Stimulated activated CD4-positive, alpha-beta T cell treated with anti-CD3 and anti-CD28 coated beads, Interleukin-4, amount 100 ng/mL, for 1 hour (primary cell): ENCODE measurements at regions not wholly inside any gene's neighbourhood (a gene's known extent, or its start where the extent isn't known, plus 50 kb on each side); places are given as distances from the start of the nearest gene placed in this dataset.
A peak's percentile ranks its signal among the peaks of the same experiment; 100 is the strongest.
"Not testable (repeated sequence)": the region's sequence is repeated elsewhere in the genome, so short reads cannot be mapped to it uniquely, and the experiment has no call there.

Experiments
- DNase-seq: peaks from one replicate; pipeline ENCODE4 v3.0.0-alpha.2; 2020

DNA sequence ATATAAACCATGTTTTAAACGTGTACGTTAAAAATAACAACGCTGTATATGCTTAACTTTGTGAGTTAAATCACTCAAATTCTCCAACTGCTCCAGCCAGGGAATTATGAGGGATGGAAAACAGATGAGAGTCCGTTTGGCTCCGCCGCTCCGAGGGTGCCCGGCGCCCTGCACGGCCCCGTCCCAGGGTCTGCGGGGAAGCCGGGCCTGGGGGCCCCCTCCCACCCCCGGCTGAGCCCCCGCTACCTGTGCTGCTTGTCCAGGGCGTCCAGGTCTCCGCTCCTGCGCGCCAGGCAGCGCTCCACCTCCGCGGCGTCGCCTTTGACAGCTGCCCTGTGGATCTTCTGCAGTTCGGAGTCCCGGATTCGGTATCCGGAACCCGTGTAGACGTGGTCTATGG is 415.5 kb downstream of the FOXD4L4 start:
- not testable (repeated sequence) for DNase-seq

DNA sequence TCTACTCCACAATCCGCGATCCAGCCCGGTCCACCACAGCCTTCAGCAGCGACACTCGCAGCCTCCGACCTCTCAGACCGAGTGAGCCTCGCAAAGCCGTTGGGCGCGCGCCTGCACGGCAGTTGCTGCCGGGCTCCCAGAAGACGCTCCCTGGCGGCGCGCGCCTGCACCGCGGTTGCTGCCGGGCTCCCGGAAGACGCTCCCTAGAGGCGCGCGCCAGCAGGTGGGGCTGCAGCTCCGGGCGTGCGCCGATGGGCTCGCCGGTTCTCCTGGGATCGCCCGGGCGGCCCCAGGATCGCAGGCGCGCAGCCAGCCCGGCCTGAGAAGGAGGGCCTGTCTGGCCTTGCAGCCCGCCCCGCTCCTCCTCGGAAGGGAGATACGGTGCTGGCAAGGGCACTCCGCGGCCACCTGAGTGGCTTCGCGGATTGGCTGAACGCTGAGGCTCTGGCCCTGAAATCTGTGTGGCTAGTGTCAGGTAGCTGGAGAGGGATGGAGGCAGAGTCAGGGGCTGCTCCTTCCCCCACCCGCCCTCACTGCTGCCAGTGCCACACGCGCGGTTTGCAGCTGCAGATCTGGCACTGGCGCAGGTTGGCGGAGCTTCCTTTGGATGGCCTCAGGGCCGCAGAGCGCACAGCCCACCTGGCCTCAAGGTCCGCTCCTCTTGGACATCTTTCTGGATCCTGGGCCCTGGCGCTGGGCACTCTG is 416.2 kb downstream of the FOXD4L4 start:
- DNase-seq, result peak; percentile 53

DNA sequence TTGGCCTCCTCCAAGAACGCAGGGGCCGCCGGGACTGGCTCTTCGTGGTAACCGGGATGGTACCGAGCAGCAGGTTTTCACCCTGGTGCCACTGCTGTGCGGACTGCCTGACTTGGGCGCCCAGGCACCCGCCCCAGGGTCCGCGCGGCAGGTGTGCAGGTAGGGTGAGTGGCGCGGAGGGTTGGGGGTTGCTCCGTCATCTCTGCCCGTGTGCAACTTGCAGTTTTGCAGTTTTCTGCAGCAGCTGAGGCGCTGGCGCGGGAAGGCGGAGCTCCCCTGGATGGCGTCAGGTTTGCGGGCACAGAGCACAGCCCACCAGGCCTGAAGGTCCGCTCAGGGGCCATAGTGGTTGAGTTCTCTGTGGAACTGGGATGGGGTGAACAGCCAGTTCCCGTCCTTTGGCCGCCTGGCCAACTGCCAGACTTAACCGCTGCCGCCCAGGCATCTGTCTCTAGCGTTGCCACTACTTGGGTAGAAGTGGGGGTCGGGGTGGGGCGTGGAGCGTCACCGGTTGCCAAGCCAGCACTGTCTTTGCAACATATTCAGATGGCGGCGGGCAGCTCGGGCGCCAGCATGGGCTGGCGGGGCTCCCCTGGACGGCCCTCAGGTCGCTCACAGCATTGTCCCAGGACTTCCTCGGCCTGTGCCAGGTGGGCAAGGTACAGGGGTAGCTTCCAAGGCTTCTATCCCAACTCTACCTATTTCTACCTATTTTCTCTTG is 417.2 kb downstream of the FOXD4L4 start:
- DNase-seq, result peak; percentile 1

DNA sequence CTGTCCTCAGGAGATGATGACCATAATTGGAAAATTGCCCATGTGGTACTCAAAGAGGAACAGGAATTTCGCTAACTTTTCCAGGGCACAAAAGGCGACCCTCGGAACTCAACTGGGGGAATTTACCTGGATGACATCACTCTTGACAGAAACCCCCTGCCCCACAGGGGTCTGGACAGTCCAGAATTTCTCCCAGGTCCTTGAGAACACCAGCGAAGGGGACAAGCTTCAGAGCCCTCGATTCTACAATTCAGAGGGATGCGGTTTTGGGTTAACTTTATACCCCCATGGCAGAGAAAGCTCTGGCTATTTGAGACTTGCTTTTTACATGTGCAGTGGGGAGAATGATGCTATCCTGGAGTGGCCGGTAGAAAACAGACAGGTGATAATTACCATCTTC is 445.4 kb downstream of the FOXD4L4 start:
- DNase-seq, result not testable (repeated sequence)

DNA sequence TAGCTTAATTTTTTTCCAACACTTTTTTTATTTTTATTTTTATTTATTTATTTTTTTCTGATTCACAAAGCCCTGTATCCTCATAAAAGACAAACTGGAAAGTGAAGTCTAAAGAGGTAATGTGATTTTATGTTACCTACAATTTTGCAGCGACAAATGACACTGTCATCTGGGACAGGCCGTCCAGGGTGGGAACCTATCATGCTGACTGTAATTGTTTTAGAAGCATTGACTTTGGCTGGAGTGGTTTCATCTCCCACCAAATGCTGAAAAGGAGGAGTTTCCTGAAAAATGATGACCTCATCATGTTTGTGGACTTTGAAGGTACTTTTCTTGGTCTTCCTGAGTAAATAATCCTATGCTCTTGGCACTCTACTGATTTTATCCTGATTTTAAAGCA is 446.7 kb downstream of the FOXD4L4 start:
- not testable (repeated sequence) for DNase-seq

DNA sequence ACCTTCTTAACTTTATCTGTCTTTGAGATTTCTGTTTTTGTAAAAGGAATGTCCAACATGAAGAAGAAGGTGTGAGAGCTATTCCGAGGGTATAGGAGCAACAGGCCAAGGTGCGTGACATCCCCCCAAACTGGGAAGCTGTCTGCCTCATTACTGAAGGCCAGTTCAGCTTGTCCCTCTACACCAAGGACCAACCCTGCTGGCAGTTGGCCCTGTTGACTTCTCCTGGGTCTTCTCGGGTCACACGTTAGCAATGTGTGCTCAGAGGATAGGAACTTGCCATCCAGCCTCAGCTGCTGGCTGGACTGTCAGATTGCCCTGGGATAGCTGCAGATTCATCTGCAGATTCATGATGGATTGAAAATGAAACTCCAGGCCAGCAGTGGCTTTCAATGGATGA is 460.3 kb downstream of the FOXD4L4 start:
- not testable (repeated sequence) for DNase-seq

DNA sequence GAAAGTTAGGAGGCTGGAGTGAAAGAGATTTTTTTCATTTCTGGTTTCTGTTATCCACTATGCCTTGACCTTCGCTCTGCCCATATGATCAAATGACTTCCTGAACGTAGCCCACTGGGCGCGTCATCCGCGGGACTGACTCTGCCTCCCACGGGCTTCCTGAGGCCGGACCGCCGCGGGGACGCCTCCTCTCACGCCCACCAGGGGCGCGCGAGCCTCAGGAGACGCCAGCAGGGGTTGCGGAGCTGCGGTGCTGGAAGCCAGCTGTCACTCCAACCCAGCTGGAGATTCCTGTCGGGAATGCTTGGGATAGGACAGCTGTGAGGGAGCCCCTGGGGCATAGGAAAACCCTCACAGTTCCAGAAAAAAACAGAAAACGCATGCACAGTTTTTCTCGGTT is 461.5 kb downstream of the FOXD4L4 start:
- DNase-seq, result not testable (repeated sequence)

DNA sequence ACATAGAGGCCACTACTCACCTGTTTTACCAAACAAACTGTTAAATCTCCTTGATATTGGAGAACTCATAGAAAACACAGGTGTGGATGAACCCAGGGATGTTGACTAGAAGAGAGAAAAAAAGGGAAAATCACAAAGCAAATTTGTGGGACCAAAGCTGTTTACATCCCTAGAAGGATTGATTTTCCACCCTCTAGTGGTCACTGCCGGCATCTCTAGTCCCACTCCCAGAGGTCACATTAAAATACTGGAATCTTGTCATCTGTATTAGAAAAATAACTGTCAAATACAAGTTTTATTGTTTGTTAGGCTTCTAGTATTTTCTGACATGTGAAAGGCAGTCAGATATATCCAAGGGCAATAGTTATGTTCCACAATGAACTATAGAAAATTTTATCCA is 469.7 kb downstream of the FOXD4L4 start:
- not testable (repeated sequence) for DNase-seq

DNA sequence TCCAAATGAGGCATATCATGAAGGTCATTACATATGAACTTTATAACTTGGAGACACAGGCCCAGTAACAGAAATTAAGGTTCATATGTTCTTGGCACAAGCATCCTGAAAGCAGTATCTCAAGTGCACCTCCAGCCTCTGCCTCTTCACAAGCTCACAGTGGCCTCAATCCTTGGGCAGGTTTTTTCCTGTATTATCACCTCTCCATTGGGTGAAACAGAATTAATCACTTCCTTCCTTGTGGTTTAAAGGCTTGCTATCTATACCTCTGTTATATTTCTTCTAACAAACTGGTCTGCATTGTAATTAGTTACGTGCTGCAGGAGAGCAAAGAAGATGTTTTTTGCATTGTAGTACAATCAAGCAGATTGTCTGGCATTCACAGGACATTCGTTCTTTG is 471.0 kb downstream of the FOXD4L4 start:
- DNase-seq, result not testable (repeated sequence)

DNA sequence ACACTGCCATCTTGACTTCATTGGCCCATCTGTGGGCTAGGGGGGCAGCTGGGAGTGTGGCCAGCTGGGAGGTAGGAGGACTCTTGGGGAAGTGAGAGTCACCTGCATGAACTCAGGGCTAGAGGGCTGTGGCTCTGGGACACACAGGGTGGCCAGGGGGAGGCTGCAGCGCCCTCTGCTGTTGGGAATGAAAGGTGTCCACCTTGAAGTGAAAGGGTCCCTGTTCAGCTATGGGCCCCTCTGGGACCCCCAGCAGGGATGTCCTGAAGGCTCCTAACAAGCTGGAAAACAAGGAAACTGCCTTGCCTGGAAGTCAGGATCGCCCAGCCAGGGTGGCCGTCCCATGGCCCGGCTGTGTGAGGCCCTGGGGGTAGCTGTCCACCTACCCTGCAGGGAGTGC is 507.8 kb downstream of the FOXD4L4 start:
- not testable (repeated sequence) for DNase-seq

DNA sequence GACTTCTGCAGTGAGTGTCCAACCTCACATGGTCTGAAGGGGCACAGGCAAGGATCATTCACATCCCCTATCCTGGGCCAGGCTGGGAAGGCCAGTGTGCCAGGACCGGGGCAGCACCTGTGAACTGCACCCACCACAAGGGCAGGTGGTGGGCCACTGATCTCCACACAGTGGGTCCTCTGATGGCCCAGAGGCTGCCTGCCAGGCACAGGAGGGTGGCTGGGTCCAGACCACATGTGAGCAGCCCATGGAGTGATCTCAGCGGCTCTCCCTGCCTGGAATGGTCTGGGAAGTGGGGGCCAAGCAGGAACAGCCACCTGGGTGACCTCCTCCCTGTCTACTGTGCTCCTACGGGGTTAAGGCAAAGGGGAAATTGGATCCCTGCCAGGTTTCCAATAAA is 508.5 kb downstream of the FOXD4L4 start:
- DNase-seq, result not testable (repeated sequence)

DNA sequence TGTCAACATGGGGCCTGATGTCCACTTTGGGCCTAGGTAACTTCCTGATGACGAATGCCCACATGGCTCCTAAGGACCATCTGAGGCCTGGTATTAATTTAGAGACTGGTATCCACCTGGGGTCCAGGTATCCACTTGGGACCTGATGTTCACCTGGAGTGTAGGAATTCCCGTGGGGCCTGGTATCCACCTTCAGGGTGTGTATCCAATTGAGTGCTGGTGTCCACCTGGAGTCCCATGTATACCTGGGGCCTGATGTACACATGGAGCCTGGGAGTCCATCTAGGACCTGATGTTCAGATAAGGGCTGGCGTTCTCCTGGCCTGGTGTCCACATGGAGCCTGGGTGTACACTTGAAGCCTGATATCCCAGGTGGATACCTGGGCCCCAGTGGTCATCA is 520.6 kb downstream of the FOXD4L4 start:
- not testable (repeated sequence) for DNase-seq

DNA sequence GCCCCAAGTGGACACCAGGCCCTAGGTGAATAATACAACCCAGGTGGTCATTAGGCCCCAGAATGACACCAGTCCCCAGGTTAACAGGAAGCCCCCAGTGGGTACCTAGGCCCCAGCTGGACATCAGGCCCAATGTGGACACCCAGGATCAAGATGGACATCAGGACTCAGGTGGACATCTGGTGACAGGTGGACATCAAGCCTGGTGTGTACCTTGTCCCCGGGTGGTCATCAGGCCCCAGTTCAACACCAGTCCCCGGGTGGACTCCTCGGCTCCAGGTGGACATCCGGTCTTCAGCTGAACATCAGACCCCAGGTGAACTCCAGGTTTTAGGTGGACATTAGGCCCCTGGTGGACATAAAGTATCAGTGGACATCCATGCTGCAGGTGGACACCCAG is 524.6 kb downstream of the FOXD4L4 start:
- DNase-seq, result not testable (repeated sequence)

DNA sequence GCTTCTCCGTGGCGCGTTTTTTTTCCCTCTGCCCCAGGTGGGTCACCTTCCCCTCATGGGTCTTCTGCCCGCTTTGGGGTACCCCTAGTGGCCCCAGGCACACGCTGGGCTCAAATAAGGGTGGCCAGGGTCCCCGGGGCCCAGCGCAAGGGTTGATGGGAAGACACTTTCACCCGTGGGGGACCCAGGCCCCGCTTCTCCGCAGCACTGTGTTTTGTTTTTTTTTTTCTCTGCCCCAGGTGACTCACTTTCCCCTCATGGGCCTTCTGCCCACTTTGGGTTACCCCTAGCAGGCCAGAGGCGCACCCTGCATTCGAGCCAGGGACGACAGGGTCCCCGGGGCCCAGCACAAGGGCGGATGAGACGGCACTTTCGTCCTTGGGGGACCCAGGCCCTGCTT is 526.7 kb downstream of the FOXD4L4 start:
- DNase-seq, result not testable (repeated sequence)

DNA sequence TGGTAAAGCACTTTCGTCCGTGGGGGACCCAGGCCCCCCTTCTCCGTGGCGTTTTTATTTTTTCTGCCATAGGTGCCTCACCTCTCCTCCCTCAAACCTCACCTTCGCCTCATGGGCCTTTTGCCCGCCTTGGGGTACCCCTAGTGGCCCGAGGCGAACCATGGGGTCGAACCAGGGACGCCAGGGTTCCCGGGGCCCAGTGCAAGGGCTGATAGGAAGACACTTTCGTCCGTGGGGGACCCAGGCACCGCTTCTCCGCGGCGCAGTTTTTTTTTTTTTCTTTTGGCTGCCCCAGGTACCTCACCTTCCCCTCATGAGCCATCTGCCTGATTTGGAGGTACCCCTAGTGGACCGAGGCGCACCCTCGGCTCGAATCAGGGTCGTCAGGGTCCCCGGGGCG is 527.8 kb downstream of the FOXD4L4 start:
- DNase-seq, result not testable (repeated sequence)

DNA sequence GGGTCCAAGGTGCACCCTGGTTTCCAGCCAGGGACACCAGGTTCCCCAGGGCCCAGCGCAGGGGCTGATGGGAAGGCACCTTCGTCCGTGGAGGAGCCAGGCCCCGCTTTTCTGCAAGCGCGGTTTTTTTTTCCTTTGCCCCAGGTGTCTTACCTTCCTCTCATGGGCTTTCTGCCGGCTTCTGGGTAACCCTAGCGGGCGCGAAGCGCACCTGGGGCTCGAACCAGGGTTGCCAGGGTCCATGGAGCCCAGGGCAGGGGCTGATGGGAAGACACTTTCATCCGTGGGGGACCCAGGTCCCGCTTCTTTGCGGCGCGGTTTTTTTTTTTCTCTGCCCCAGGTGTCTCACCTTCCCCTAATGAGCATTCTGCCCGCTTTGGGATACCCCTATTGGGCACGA is 529.3 kb downstream of the FOXD4L4 start:
- DNase-seq, result not testable (repeated sequence)

DNA sequence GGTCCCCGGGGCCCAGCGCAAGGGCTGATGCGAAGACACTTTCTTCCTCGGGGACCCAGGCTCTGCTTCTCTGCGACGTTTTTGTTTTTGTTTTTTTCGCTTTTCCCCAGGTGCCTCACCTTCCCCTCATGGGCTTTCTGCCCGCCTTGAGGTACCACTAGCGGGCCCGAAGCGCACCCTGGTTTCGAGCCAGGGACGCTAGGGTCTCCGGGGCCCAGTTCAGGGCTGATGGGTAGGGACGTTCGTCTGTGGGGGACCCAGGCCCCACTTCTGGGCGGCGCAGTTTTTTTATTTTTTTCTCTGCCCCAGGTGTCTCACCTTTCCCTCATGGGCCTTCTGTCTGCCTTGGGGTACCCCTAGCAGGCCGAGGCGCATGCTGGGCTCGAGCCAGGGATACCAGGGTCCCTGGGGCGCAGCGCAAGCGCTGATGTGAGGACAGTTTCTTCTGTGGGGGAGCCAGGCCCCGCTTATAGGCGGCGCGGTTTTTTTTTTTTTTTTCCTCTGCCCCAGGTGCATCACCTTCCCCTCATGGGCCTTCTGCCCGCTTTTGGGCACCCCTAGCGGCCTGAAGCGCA is 530.0 kb downstream of the FOXD4L4 start:
- not testable (repeated sequence) for DNase-seq

DNA sequence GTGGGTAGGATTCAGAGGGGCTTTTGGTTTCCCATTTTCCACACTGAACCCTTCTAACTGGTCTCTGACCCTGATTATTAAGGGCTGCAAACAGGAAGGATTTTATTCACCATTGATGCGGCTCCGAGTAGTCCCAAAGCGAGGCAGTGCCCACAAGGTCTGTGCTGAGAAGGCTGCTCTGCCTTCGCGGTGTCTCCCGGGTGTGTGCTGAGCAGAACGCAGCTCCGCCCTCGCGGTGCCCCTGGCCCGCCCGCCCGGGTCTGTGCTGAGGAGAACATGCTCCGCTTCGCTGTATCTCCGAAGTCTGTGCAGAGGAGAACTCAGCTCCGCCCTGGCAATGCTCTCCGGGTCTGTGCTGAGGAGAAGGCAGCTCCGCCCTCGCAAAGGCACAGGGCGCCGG is 530.7 kb downstream of the FOXD4L4 start:
- DNase-seq, result peak; percentile 22

DNA sequence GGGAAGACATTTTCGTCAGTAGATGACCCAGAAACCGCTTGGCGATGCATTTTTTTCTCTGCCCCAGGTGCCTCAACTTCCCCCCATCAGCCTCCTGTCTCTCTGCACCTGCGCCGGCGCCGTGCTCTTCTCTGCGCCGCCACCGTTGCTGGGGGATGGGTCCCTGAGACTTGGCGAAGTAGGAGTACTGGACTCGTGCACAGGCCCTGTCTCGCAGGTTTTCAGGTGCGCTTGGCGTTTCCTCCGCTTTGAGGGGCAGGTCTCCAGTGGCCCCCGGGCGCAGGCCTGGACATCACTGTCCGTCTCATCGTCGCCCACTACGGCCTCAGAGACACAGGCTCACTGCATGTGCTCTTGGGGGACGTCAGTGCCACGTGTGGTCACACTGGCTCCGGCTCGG is 532.1 kb downstream of the FOXD4L4 start:
- DNase-seq, result not testable (repeated sequence)

DNA sequence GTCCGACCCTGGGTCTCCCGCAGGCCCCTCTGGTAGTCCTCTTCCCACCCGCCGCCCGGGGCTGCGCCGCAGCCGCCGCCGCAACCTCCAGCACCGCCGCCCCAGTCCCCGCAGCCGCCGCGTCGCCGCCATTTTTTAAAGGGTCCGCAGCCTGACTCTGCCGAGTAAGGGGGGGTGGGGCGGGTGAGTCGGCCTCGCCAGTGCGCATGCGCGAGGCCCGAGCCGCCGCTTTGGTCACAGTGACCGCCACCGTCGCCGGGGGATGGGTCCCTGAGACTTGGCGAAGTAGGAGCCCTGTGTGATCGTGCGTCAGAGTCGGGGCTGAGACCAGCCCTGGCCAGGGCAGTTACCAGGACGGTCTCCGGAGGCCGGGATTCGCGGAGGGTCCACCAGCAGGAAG is 532.8 kb downstream of the FOXD4L4 start:
- peak; percentile 68 for DNase-seq

DNA sequence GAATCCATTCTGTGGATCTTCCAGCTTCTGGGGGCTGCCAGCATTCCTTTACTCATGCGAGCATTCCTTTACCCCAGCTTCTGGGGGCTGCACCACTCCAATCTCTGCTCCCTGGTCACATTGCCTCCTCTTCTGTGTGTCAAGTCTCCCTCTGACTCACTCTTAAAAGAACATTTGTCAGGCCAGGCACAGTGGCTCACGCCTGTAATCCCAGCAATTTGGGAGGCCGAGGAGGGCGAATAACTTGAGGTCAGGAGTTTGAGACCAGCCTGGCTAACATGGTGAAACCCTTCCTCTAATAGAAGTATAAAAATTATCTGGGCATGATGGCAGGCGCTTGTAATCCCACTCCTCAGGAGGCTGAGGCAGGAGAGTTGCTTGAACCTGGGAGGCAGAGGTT is 541.9 kb downstream of the FOXD4L4 start:
- not testable (repeated sequence) for DNase-seq
